HEK293T (cell line): ENCODE measurements at regions not wholly inside any gene's neighbourhood (a gene's known extent, or its start where the extent isn't known, plus 50 kb on each side); places are given as distances from the start of the nearest gene placed in this dataset.

Experiments used
- FOXK2 ChIP-seq: fragments of 450-650 bp; IDR thresholded peaks from 2 replicates; pipeline ENCODE4 v1.6.1; 2016; ENCODE audit warnings: mild to moderate bottlenecking
- SP1 ChIP-seq: fragments of 450-650 bp; IDR thresholded peaks from 2 replicates; pipeline ENCODE4 v1.6.1; 2017
- TARDBP ChIP-seq: fragments of 450-650 bp; IDR thresholded peaks from 2 replicates; pipeline ENCODE4 v1.6.1; 2016

- TF ChIP-seq FOXK2 = no peak
- no peak for TF ChIP-seq TARDBP
- no peak for TF ChIP-seq SP1
Measured at GRCh38 chr3:153746211-153746610, 375.0 kb upstream of the ARHGEF26 start.
